ENCODE measurements at regions not wholly inside any gene's neighbourhood (a gene's known extent, or its start where the extent isn't known, plus 50 kb on each side); places are given as distances from the start of the nearest gene placed in this dataset.

- no peak for DNase-seq (ENCODE audit: low read depth)
Observed at GRCh38 chr4:77434299-77435092, 171.1 kb upstream of the CXCL13 start.

GRCh38 chr4:77437079-77437478, 168.5 kb upstream of the CXCL13 start:
- TF ChIP-seq, protein P1, sequence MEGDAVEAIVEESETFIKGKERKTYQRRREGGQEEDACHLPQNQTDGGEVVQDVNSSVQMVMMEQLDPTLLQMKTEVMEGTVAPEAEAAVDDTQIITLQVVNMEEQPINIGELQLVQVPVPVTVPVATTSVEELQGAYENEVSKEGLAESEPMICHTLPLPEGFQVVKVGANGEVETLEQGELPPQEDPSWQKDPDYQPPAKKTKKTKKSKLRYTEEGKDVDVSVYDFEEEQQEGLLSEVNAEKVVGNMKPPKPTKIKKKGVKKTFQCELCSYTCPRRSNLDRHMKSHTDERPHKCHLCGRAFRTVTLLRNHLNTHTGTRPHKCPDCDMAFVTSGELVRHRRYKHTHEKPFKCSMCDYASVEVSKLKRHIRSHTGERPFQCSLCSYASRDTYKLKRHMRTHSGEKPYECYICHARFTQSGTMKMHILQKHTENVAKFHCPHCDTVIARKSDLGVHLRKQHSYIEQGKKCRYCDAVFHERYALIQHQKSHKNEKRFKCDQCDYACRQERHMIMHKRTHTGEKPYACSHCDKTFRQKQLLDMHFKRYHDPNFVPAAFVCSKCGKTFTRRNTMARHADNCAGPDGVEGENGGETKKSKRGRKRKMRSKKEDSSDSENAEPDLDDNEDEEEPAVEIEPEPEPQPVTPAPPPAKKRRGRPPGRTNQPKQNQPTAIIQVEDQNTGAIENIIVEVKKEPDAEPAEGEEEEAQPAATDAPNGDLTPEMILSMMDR (conservative IDR thresholded peaks at IDR 0.05; ENCODE audit: low read length), result no peak
- H3K4me3 ChIP-seq (ENCODE audit: low read length), result no peak overlapping the region
- no peak for DNase-seq (ENCODE audit: low read depth)

More at GRCh38 chr4:77434299-77435092, 171.1 kb upstream of the CXCL13 start:
- H3K4me3 ChIP-seq (ENCODE audit: low read length), result no peak overlapping the region
- TF ChIP-seq, protein P1 (conservative IDR thresholded peaks at IDR 0.05; ENCODE audit: low read length), result no peak

GRCh38 chr4:77438549-77438948, 167.1 kb upstream of the CXCL13 start:
- no peak for DNase-seq (ENCODE audit: low read depth)
- TF ChIP-seq, protein P1 (conservative IDR thresholded peaks at IDR 0.05; ENCODE audit: low read length), result no peak
- no peak overlapping the region for H3K4me3 ChIP-seq (ENCODE audit: low read length)

- TF ChIP-seq, protein P1 (conservative IDR thresholded peaks at IDR 0.05; ENCODE audit: low read length), result no peak
- DNase-seq (ENCODE audit: low read depth), result peak; percentile 77
- no peak overlapping the region for H3K4me3 ChIP-seq (ENCODE audit: low read length)
Observed at GRCh38 chr4:77443941-77444340, 161.7 kb upstream of the CXCL13 start.

- H3K4me3 ChIP-seq (ENCODE audit: low read length), result no peak overlapping the region
- no peak for DNase-seq (ENCODE audit: low read depth)
- TF ChIP-seq, protein P1 (conservative IDR thresholded peaks at IDR 0.05; ENCODE audit: low read length), result no peak
Observed at GRCh38 chr4:77445823-77446222, 159.8 kb upstream of the CXCL13 start.

DNA sequence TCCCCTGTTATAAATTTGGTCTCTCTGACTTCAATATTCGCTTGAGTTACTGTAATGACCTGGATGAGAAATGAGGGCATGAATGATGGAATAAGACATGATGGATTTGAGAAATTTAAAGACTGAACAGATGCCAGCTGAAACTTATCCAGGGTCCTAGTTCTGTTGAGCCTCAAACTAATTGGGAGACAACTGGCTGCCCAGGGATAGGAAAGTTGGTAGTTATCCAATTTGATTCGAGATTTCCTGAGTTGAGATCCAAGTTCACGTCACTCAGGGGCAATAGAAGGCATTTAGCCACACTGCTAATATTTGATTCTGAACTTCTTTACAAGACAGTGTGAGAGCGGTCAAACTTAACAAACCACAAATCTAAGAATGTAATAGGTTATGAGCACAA, 159.0 kb upstream of the CXCL13 start:
- TF ChIP-seq, protein P1 (conservative IDR thresholded peaks at IDR 0.05; ENCODE audit: low read length), result no peak
- H3K4me3 ChIP-seq (ENCODE audit: low read length), result no peak overlapping the region
- no peak for DNase-seq (ENCODE audit: low read depth)

DNA sequence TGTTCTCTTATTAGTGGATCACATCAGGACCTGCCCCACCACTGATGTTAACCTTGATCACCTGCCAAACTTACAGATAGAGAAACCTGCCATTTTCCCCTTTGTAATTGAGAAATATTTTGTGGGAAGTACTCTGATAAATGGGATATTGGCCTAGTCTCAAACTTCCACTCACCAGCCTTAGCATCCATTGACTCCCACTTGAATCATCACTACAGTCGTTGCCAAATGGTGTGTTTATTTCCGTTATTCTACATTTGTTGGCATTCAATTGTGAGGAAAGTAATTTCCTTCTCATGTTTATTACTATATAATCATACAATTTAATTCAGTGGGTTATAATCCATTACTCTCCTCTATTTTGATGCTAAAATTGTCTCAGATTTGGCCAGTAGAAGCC, 156.4 kb upstream of the CXCL13 start:
- TF ChIP-seq, protein P1 (conservative IDR thresholded peaks at IDR 0.05; ENCODE audit: low read length), result no peak
- no peak overlapping the region for H3K4me3 ChIP-seq (ENCODE audit: low read length)
- peak; percentile 29 for DNase-seq (ENCODE audit: low read depth)

All from AG10803 (cell line).